GM12878 (cell line): ENCODE measurements at regions not wholly inside any gene's neighbourhood (a gene's known extent, or its start where the extent isn't known, plus 50 kb on each side); places are given as distances from the start of the nearest gene placed in this dataset.

ENCODE experiments used
- ATAC-seq: fragments of 200-7000 bp; cut with Tn5 transposase; 3 replicates; pipeline ENCODE4 v1.9.1; 2020; ENCODE audit warnings: mild to moderate bottlenecking, moderate library complexity
- BruUV-seq: library from RNA; stranded (reverse); fragments of 400-500 nt; replicated peaks from 2 replicates; lab custom pipeline; 2021; lab: Mats Ljungman, UMichigan
- CTCF ChIA-PET: fragments of 300-600 bp; sonication (Branson Sonifier 250); formaldehyde crosslinking; extraction: SDS; loops from one replicate; lab custom pipeline; 2021; ENCODE audit warnings: inconsistent platforms; lab: Yijun Ruan, JAX
- POLR2A ChIA-PET: fragments of 350-600 bp; formaldehyde crosslinking; extraction: SDS; loops from one replicate; lab custom pipeline; 2021; ENCODE audit warnings: inconsistent platforms; lab: Charles Lee
- RAD21 ChIA-PET: fragments of 300-600 bp; sonication (Branson Sonifier 250); formaldehyde crosslinking; loops from one replicate; lab custom pipeline; 2023; ENCODE audit warnings: antibody characterized with exemption; ENCODE audit not compliant: unreplicated experiment; lab: Charles Lee
- SMC1A ChIA-PET: fragments of 300-600 bp; sonication (Branson Sonifier 250); formaldehyde crosslinking; loops from one replicate; lab custom pipeline; 2023; ENCODE audit not compliant: unreplicated experiment, uncharacterized antibody; lab: Charles Lee
- DNase-seq: peaks from one replicate; pipeline ENCODE4 v3.0.0-alpha.2; 2011; ENCODE audit warnings: low read depth, low spot score
- FAIRE-seq: peaks from 3 replicates; lab custom pipeline; 2011; peaks lifted over from hg19 to GRCh38; lab: Jason Lieb, UNC
- H2AFZ ChIP-seq: 2 replicates; pipeline ENCODE4 v1.6.0; 2011; ENCODE audit warnings: low read depth, low read length, control low read depth; ENCODE audit not compliant: control insufficient read depth
- H3K27ac ChIP-seq: 2 replicates; pipeline ENCODE4 v1.5.1; 2011; ENCODE audit warnings: control low read depth; ENCODE audit not compliant: control insufficient read depth, insufficient read depth
- H3K27me3 ChIP-seq, 2 experiments: replicated peaks in 1 of 2; 2 replicates each; pipeline versions ENCODE4 v1.6.0 to v1.6.1; 2011; ENCODE audit warnings: low read length in 1 of 2; ENCODE audit not compliant: control insufficient read depth in 2 of 2, insufficient read depth in 2 of 2
- H3K36me3 ChIP-seq, 2 experiments: 2 replicates each; pipeline ENCODE4 v1.5.1; 2011; ENCODE audit warnings: low read length in 1 of 2; ENCODE audit not compliant: control insufficient read depth in 2 of 2, insufficient read depth in 2 of 2
- H3K4me1 ChIP-seq: 2 replicates; pipeline ENCODE4 v1.6.1; 2011; ENCODE audit warnings: mild to moderate bottlenecking, low read length, moderate library complexity, mixed read lengths; ENCODE audit not compliant: control insufficient read depth, insufficient read depth
- H3K4me2 ChIP-seq: 2 replicates; pipeline ENCODE4 v1.6.0; 2011; ENCODE audit warnings: control low read depth; ENCODE audit not compliant: control insufficient read depth, insufficient read depth
- H3K4me3 ChIP-seq: fragments of 200-600 bp; sonication (generic); 2 replicates; pipeline ENCODE4 v1.5.1; 2016
- H3K79me2 ChIP-seq: 2 replicates; pipeline ENCODE4 v1.6.0; 2011; ENCODE audit warnings: low read length; ENCODE audit not compliant: control insufficient read depth, insufficient read depth
- H3K9ac ChIP-seq: 2 replicates; pipeline ENCODE4 v1.8.0; 2011; ENCODE audit warnings: low read length, control low read depth, mixed read lengths; ENCODE audit not compliant: control insufficient read depth, insufficient read depth
- H3K9me3 ChIP-seq: replicated peaks from 3 replicates; pipeline ENCODE4 v1.5.1; 2011; ENCODE audit warnings: mild to moderate bottlenecking, low read length; ENCODE audit not compliant: control insufficient read depth, insufficient read depth
- H4K20me1 ChIP-seq: 2 replicates; pipeline ENCODE4 v1.6.0; 2011; ENCODE audit not compliant: control insufficient read depth, insufficient read depth
- BCL11A ChIP-seq: IDR thresholded peaks from 2 replicates; pipeline ENCODE4 v1.6.1; 2011; ENCODE audit warnings: low read depth, low read length
- BRCA1 ChIP-seq: IDR thresholded peaks from 2 replicates; pipeline ENCODE4 v1.6.1; 2011; ENCODE audit warnings: low read depth, low read length, improper control_type of control experiment
- CHD2 ChIP-seq: IDR thresholded peaks from 2 replicates; pipeline ENCODE4 v1.6.1; 2011; ENCODE audit warnings: low read depth, low read length, improper control_type of control experiment, borderline replicate concordance
- GATAD2B ChIP-seq: fragments of 450-650 bp; conservative IDR thresholded peaks from 2 replicates; pipeline ENCODE4 v1.6.1; 2017; ENCODE audit warnings: low read depth, mild to moderate bottlenecking, moderate library complexity
- HDAC2 ChIP-seq: fragments of 200-600 bp; sonication (generic); IDR thresholded peaks from 2 replicates; pipeline ENCODE4 v1.6.1; 2017
- HDAC6 ChIP-seq: fragments of 200-600 bp; sonication (generic); IDR thresholded peaks from one replicate; pipeline ENCODE4 v1.8.0; 2017; ENCODE audit warnings: antibody characterized with exemption; ENCODE audit not compliant: unreplicated experiment
- PML ChIP-seq: IDR thresholded peaks from 2 replicates; pipeline ENCODE4 v1.6.1; 2012; ENCODE audit warnings: low read length, inconsistent platforms
- RBBP5 ChIP-seq: fragments of 200-600 bp; sonication (generic); conservative IDR thresholded peaks from 2 replicates; pipeline ENCODE4 v1.6.1; 2016
- ZNF274 ChIP-seq: IDR thresholded peaks from one replicate; pipeline ENCODE4 v1.8.0; 2011; ENCODE audit not compliant: insufficient read length, insufficient read depth
- WGBS: methylation state at CpG from one replicate; pipeline ENCODE4 v1.1.6; 2016; ENCODE audit warnings: low lambda C conversion rate; ENCODE audit not compliant: insufficient replicate concordance, insufficient coverage; ENCODE audit errors: missing lambda C conversion rate; 5-methylcytosine and 5-hydroxymethylcytosine counted together
- in situ Hi-C: fragments of 300-500 bp; cut with MboI; formaldehyde crosslinking; loops from 9 replicates; pipeline ENCODE4 v1.14.3; 2018; ENCODE audit warnings: mixed read lengths
- intact Hi-C: fragments of 100-400 bp; cut with micrococcal nuclease; formaldehyde crosslinking; loops from one replicate; pipeline ENCODE4 v1.14.2; 2022; ENCODE audit not compliant: unreplicated experiment
- TF ChIP-seq, protein P1 (sequence below): IDR thresholded peaks from 2 replicates; pipeline ENCODE4 v1.6.1; 2012; ENCODE audit warnings: low read length, inconsistent platforms
- TF ChIP-seq, protein P2 (sequence below): IDR thresholded peaks from 2 replicates; pipeline ENCODE4 v1.6.1; 2012; ENCODE audit warnings: low read depth, low read length, improper control_type of control experiment

DNA sequence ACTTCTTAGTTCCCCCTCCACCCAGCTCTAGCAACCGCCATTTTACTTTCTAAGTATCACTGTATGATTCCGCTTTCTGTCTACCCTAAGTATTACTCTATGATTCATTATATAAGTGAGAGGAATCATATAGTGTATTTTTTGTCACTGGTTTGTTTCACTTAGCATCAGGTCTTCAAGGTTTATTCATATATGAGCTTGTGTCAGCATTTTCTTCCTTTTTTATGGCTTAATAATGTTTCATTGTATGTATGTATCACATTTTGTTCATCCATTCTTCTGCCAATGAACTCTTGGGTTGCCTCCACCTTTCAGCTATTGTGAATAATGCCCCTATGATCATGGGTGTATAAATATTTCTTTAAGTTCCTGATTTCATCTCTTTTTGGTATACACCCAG, 222.8 kb downstream of the SNCAIP start:
- BruUV-seq, result no TSS peak
- CTCF ChIA-PET, result interaction anchor here (0.7 kb wide), 1 partner anchor 19 kb away, joined by 3 read pairs; no protein-coding TSS in a partner anchor
- in situ Hi-C loops (no loop called here), intact Hi-C loops (no loop called here)
- Histone ChIP-seq H4K20me1 (no peaks in the 10 kb centered on the region), H3K27me3 (no peaks in the 10 kb centered on the region), H3K4me2 (no peak overlapping the region), H3K27ac (no peak overlapping the region), H3K4me3 (no peak overlapping the region), H3K9ac (no peak overlapping the region), H3K36me3 (no peaks in the 10 kb centered on the region), H3K4me1 (no peaks in the 10 kb centered on the region), H3K79me2 (no peaks in the 10 kb centered on the region), H3K9me3 (no peaks in the 10 kb centered on the region), H2AFZ (no peak overlapping the region)
- TF ChIP-seq, protein P1, sequence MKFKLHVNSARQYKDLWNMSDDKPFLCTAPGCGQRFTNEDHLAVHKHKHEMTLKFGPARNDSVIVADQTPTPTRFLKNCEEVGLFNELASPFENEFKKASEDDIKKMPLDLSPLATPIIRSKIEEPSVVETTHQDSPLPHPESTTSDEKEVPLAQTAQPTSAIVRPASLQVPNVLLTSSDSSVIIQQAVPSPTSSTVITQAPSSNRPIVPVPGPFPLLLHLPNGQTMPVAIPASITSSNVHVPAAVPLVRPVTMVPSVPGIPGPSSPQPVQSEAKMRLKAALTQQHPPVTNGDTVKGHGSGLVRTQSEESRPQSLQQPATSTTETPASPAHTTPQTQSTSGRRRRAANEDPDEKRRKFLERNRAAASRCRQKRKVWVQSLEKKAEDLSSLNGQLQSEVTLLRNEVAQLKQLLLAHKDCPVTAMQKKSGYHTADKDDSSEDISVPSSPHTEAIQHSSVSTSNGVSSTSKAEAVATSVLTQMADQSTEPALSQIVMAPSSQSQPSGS, result no peak
- TF ChIP-seq GATAD2B (no peak), HDAC6 (no peak), ZNF274 (no peak), PML (no peak), BRCA1 (no peak), BCL11A (no peak), HDAC2 (no peak), CHD2 (no peak), RBBP5 (no peak)
- TF ChIP-seq, protein P2, sequence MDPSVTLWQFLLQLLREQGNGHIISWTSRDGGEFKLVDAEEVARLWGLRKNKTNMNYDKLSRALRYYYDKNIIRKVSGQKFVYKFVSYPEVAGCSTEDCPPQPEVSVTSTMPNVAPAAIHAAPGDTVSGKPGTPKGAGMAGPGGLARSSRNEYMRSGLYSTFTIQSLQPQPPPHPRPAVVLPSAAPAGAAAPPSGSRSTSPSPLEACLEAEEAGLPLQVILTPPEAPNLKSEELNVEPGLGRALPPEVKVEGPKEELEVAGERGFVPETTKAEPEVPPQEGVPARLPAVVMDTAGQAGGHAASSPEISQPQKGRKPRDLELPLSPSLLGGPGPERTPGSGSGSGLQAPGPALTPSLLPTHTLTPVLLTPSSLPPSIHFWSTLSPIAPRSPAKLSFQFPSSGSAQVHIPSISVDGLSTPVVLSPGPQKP, result no peak
- FAIRE-seq, result no peak
- POLR2A ChIA-PET, result no interaction called here
- ATAC-seq, result no peak
- SMC1A ChIA-PET, result no interaction called here
- WGBS, result 20% methylated on average over 2 of the region's 2 CpGs
- RAD21 ChIA-PET, result no interaction called here
- no peak for DNase-seq
